ENCODE measurements at regions not wholly inside any gene's neighbourhood (a gene's known extent, or its start where the extent isn't known, plus 50 kb on each side); places are given as distances from the start of the nearest gene placed in this dataset.

- peaks cover 20% of the 10 kb centered on the region; the same call in 1 of the 2 replicates for H3K4me1 ChIP-seq (ENCODE audit: control insufficient read depth, insufficient read depth, low read length)
- H3K27ac ChIP-seq (ENCODE audit: low read depth, low read length), result no peak overlapping the region
- no peak overlapping the region for H3K9ac ChIP-seq (ENCODE audit: low read length)
- H3K9me3 ChIP-seq (ENCODE audit: control insufficient read depth, insufficient read depth, low read depth, low read length), result no peaks in the 10 kb centered on the region
- no peaks in the 10 kb centered on the region for H3K36me3 ChIP-seq (ENCODE audit: control insufficient read depth, insufficient read depth, low read length)
- H3K4me3 ChIP-seq (ENCODE audit: low read depth, low read length), result no peak overlapping the region
- H3K27me3 ChIP-seq (ENCODE audit: control insufficient read depth, insufficient read depth, low read length), result no peaks in the 10 kb centered on the region
Observed at GRCh38 chr2:12261986-12262680, 454.6 kb upstream of the TRIB2 start.

DNA sequence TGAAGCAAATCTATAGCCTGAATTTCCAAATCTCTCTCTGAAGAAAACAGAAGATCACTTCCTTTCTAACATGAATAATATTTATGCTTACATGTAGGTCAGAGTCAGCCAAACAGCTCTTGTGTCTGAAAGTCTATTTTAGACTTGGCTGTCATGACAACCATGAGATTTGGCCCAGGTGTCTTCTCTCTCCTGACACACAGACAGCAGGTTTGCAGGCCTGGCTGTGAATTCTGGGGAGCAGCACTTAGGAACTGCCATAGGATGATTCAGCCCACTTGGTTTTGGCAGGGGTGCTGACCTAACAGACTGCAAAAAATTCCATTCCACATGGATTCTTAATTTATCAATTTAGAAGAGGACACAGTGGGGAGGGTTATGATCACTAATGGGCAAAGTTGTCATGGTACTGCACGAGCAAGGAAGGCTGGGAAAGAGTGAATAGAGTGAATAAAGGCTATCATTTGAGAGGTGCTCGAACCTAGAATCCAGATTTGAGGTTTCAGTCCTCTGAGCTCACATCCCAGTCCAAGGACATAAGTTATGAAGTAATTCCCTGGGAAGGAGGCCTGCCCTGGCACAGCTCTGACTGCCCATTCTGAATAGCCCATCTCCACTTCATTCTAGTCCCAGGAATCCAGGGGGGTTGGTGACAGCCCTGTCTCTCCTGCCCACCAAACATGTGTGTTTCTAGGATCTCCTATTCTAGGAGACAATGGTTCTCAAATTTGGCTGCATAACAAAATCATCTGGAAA lies 453.9 kb upstream of the TRIB2 start:
- Histone ChIP-seq H3K9ac (ENCODE audit: low read length) (no peak overlapping the region), H3K4me3 (ENCODE audit: low read depth, low read length) (no peak overlapping the region), H3K4me1 (ENCODE audit: control insufficient read depth, insufficient read depth, low read length) (peaks cover 20% of the 10 kb centered on the region; the same call in 1 of the 2 replicates), H3K27ac (ENCODE audit: low read depth, low read length) (no peak overlapping the region), H3K27me3 (ENCODE audit: control insufficient read depth, insufficient read depth, low read length) (no peaks in the 10 kb centered on the region), H3K36me3 (ENCODE audit: control insufficient read depth, insufficient read depth, low read length) (no peaks in the 10 kb centered on the region), H3K9me3 (ENCODE audit: control insufficient read depth, insufficient read depth, low read depth, low read length) (no peaks in the 10 kb centered on the region)

DNA sequence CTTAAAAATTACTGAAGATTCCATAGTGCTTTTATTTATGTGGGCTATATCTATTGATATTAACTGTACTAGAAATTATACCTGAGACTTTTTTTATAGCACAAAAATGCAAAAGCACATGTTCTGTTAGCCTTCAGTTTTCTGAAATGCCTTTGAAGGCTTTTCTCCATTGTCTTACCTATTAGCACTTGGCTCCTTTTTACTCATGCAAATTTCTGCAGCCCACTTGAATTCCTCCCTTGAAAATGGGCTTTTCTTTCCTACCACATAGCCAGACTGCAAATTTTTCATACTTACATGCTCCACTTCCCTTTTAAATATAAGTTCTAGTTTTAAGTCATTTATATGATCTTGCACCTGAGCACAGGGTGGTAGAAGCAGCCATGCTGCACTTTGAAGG lies 453.0 kb upstream of the TRIB2 start:
- H3K36me3 ChIP-seq (ENCODE audit: control insufficient read depth, insufficient read depth, low read length), result no peaks in the 10 kb centered on the region
- H3K4me1 ChIP-seq (ENCODE audit: control insufficient read depth, insufficient read depth, low read length), result peaks cover 20% of the 10 kb centered on the region; the same call in 1 of the 2 replicates
- H3K27ac ChIP-seq (ENCODE audit: low read depth, low read length), result no peak overlapping the region
- no peak overlapping the region for H3K4me3 ChIP-seq (ENCODE audit: low read depth, low read length)
- H3K27me3 ChIP-seq (ENCODE audit: control insufficient read depth, insufficient read depth, low read length), result no peaks in the 10 kb centered on the region
- H3K9me3 ChIP-seq (ENCODE audit: control insufficient read depth, insufficient read depth, low read depth, low read length), result no peaks in the 10 kb centered on the region
- no peak overlapping the region for H3K9ac ChIP-seq (ENCODE audit: low read length)

DNA sequence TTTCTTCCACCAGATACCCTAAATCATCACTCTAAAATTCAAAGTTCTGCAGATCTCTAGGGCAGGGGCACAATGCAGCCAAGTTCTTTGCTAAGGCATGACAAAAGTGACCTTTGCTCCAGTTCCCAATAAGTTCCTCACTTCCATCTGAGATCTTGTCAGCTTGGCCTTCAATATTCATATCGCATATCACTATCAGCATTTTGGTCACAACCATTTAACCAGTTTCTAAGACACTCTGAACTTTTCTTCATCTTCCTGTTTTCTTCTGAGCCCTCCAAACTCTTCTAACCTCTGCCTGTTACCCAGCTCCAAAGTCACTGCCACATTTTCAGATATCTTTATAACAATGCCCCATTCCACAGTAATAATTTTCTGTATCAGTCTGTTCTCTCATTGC lies 452.6 kb upstream of the TRIB2 start:
- Histone ChIP-seq H3K4me1 (ENCODE audit: control insufficient read depth, insufficient read depth, low read length) (peaks cover 20% of the 10 kb centered on the region; the same call in 1 of the 2 replicates), H3K27me3 (ENCODE audit: control insufficient read depth, insufficient read depth, low read length) (no peaks in the 10 kb centered on the region), H3K27ac (ENCODE audit: low read depth, low read length) (no peak overlapping the region), H3K9ac (ENCODE audit: low read length) (no peak overlapping the region), H3K9me3 (ENCODE audit: control insufficient read depth, insufficient read depth, low read depth, low read length) (no peaks in the 10 kb centered on the region), H3K36me3 (ENCODE audit: control insufficient read depth, insufficient read depth, low read length) (no peaks in the 10 kb centered on the region), H3K4me3 (ENCODE audit: low read depth, low read length) (no peak overlapping the region)

DNA sequence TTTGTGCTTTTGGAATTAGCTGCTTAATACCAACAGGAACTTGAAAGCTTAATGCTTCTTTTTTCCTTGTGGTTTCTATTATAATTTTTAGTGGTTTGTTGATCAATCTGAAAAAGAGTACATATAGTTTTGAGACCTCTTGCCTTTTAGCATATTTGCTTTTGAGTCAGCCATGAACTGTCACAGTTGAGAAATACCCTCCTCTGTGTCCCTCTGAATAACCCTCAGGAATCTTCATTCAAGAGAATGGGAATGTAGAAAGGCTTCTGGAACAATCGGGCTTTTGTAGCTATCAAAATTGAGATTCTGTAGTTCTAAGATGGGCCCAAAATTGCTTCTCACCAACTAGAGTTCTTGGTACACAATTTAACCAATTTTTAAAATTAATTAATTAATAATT lies 451.1 kb upstream of the TRIB2 start:
- Histone ChIP-seq H3K27me3 (ENCODE audit: control insufficient read depth, insufficient read depth, low read length) (no peaks in the 10 kb centered on the region), H3K27ac (ENCODE audit: low read depth, low read length) (no peak overlapping the region), H3K4me1 (ENCODE audit: control insufficient read depth, insufficient read depth, low read length) (peaks cover 20% of the 10 kb centered on the region; the same call in 1 of the 2 replicates), H3K4me3 (ENCODE audit: low read depth, low read length) (no peak overlapping the region), H3K9me3 (ENCODE audit: control insufficient read depth, insufficient read depth, low read depth, low read length) (no peaks in the 10 kb centered on the region), H3K36me3 (ENCODE audit: control insufficient read depth, insufficient read depth, low read length) (no peaks in the 10 kb centered on the region), H3K9ac (ENCODE audit: low read length) (no peak overlapping the region)

- H3K27me3 ChIP-seq (ENCODE audit: control insufficient read depth, insufficient read depth, low read length), result no peaks in the 10 kb centered on the region
- no peaks in the 10 kb centered on the region for H3K9me3 ChIP-seq (ENCODE audit: control insufficient read depth, insufficient read depth, low read depth, low read length)
- H3K4me1 ChIP-seq (ENCODE audit: control insufficient read depth, insufficient read depth, low read length), result peaks cover 19% of the 10 kb centered on the region; the same call in 1 of the 2 replicates
- no peak overlapping the region for H3K27ac ChIP-seq (ENCODE audit: low read depth, low read length)
- no peaks in the 10 kb centered on the region for H3K36me3 ChIP-seq (ENCODE audit: control insufficient read depth, insufficient read depth, low read length)
- no peak overlapping the region for H3K9ac ChIP-seq (ENCODE audit: low read length)
- H3K4me3 ChIP-seq (ENCODE audit: low read depth, low read length), result no peak overlapping the region
Observed at GRCh38 chr2:12267042-12267441, 449.7 kb upstream of the TRIB2 start.

GRCh38 chr2:12269041-12269972 lies 447.4 kb upstream of the TRIB2 start:
- H3K36me3 ChIP-seq (ENCODE audit: control insufficient read depth, insufficient read depth, low read length), result no peaks in the 10 kb centered on the region
- H3K4me3 ChIP-seq (ENCODE audit: low read depth, low read length), result no peak overlapping the region
- no peak overlapping the region for H3K9ac ChIP-seq (ENCODE audit: low read length)
- H3K9me3 ChIP-seq (ENCODE audit: control insufficient read depth, insufficient read depth, low read depth, low read length), result no peaks in the 10 kb centered on the region
- no peaks in the 10 kb centered on the region for H3K4me1 ChIP-seq (ENCODE audit: control insufficient read depth, insufficient read depth, low read length)
- no peaks in the 10 kb centered on the region for H3K27me3 ChIP-seq (ENCODE audit: control insufficient read depth, insufficient read depth, low read length)
- H3K27ac ChIP-seq (ENCODE audit: low read depth, low read length), result no peak overlapping the region

DNA sequence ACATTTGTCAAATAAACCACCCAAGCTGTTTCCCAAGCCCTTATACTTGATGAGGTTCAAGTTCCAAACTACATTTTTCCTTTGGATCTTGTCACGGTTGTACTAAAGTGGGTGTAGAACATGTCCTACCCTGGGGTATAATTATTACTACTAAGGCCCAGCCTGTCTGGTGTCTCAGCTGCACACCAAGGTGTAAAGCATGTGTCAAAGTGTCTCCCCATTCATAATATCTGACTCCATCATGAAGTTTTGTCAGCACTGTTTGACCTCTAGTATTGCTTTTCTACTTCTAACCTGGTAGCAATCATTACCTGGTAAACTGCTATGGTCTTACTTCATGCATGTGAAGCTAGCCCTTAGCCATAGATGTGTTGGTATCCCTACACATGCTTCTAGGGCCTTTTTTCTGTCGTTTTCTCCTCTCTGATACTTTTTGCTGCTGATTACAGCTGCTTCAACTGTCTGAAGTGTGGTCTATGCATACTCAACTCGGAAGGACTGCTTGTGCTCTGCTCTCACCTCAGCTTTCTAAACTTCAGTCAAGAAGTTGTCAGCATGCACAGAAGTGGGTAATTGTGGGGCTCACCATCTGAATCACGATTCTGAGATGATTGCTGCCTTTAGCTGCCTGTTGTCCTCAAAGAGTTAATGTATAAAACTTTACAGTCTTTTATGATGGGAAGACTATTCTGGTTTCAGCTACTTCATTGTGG lies 445.7 kb upstream of the TRIB2 start:
- no peak overlapping the region for H3K27ac ChIP-seq (ENCODE audit: low read depth, low read length)
- H3K4me3 ChIP-seq (ENCODE audit: low read depth, low read length), result no peak overlapping the region
- H3K9ac ChIP-seq (ENCODE audit: low read length), result no peak overlapping the region
- H3K27me3 ChIP-seq (ENCODE audit: control insufficient read depth, insufficient read depth, low read length), result no peaks in the 10 kb centered on the region
- no peaks in the 10 kb centered on the region for H3K9me3 ChIP-seq (ENCODE audit: control insufficient read depth, insufficient read depth, low read depth, low read length)
- H3K4me1 ChIP-seq (ENCODE audit: control insufficient read depth, insufficient read depth, low read length), result no peaks in the 10 kb centered on the region
- no peaks in the 10 kb centered on the region for H3K36me3 ChIP-seq (ENCODE audit: control insufficient read depth, insufficient read depth, low read length)

GRCh38 chr2:12271589-12271984 lies 445.1 kb upstream of the TRIB2 start:
- Histone ChIP-seq H3K4me1 (ENCODE audit: control insufficient read depth, insufficient read depth, low read length) (no peaks in the 10 kb centered on the region), H3K9me3 (ENCODE audit: control insufficient read depth, insufficient read depth, low read depth, low read length) (no peaks in the 10 kb centered on the region), H3K27me3 (ENCODE audit: control insufficient read depth, insufficient read depth, low read length) (no peaks in the 10 kb centered on the region), H3K27ac (ENCODE audit: low read depth, low read length) (no peak overlapping the region), H3K36me3 (ENCODE audit: control insufficient read depth, insufficient read depth, low read length) (no peaks in the 10 kb centered on the region), H3K4me3 (ENCODE audit: low read depth, low read length) (no peak overlapping the region), H3K9ac (ENCODE audit: low read length) (no peak overlapping the region)

GRCh38 chr2:12273111-12273510 lies 443.6 kb upstream of the TRIB2 start:
- Histone ChIP-seq H3K9me3 (ENCODE audit: control insufficient read depth, insufficient read depth, low read depth, low read length) (no peaks in the 10 kb centered on the region), H3K27me3 (ENCODE audit: control insufficient read depth, insufficient read depth, low read length) (no peaks in the 10 kb centered on the region), H3K9ac (ENCODE audit: low read length) (no peak overlapping the region), H3K4me1 (ENCODE audit: control insufficient read depth, insufficient read depth, low read length) (peaks cover 12% of the 10 kb centered on the region), H3K4me3 (ENCODE audit: low read depth, low read length) (no peak overlapping the region), H3K36me3 (ENCODE audit: control insufficient read depth, insufficient read depth, low read length) (no peaks in the 10 kb centered on the region), H3K27ac (ENCODE audit: low read depth, low read length) (no peak overlapping the region)
